ENCODE measurements at regions not wholly inside any gene's neighbourhood (a gene's known extent, or its start where the extent isn't known, plus 50 kb on each side); places are given as distances from the start of the nearest gene placed in this dataset.

DNA sequence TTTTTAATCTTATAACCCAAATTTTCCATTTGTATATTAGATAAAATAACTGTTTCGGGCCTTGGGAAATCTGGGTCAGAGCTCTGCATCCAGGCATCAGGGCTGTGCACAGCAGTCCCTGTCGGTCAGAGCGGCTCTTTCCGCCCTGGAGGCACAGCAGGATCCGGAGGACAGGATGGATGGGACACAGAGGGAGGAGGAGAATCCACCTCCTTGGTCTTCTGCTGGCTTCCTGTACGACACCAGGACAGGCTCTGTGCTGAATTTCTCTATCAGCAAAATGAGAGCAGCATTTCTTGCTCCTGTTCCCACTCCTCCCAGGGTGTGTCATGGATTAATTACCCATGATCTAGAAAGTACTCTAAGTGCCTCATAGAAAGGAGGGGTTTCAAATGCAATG lies 254.9 kb downstream of the SKAP2 start:
- TF ChIP-seq CTCF (IDR thresholded peaks at IDR 0.05) (no peak), POLR2A (IDR thresholded peaks at IDR 0.05) (no peak)

Data from Peyer's patch (tissue), 4 donors.